Panc1 (cell line): ENCODE measurements at regions not wholly inside any gene's neighbourhood (a gene's known extent, or its start where the extent isn't known, plus 50 kb on each side); places are given as distances from the start of the nearest gene placed in this dataset.
A peak's percentile ranks its signal among the peaks of the same experiment; 100 is the strongest.

ENCODE experiments used
- ATAC-seq: fragments of 200-7000 bp; cut with Tn5 transposase; 2 replicates; pipeline ENCODE4 v1.9.1; 2020; ENCODE audit warnings: mild to moderate bottlenecking, moderate library complexity
- BruUV-seq: library from RNA; stranded (reverse); fragments of 400-500 nt; replicated peaks from 2 replicates; lab custom pipeline; 2021; lab: Mats Ljungman, UMichigan
- CTCF ChIA-PET: fragments of 300-600 bp; sonication (Branson Sonifier 250); formaldehyde crosslinking; loops from one replicate; lab custom pipeline; 2022; ENCODE audit warnings: antibody characterized with exemption; lab: Charles Lee
- POLR2A ChIA-PET: fragments of 300-600 bp; sonication (Branson Sonifier 250); formaldehyde crosslinking; loops from one replicate; lab custom pipeline; 2022; ENCODE audit warnings: antibody characterized with exemption; lab: Charles Lee
- DNase-seq: peaks from one replicate; pipeline ENCODE4 v3.0.0-alpha.2; 2010; ENCODE audit warnings: low read depth, low spot score
- H3K27ac ChIP-seq: 2 replicates; pipeline ENCODE4 v1.5.1; 2011; ENCODE audit warnings: mild to moderate bottlenecking, low read length, inconsistent platforms
- H3K27me3 ChIP-seq: fragments of 200-500 bp; sonication (Bioruptor generic); 2 replicates; pipeline ENCODE4 v1.6.0; 2014; ENCODE audit warnings: low read length, inconsistent platforms; ENCODE audit not compliant: control insufficient read depth, insufficient read depth
- H3K36me3 ChIP-seq: fragments of 200-500 bp; sonication (Bioruptor generic); 2 replicates; pipeline ENCODE4 v1.5.1; 2014; ENCODE audit warnings: inconsistent platforms, mild to moderate bottlenecking, low read length, moderate library complexity; ENCODE audit not compliant: control insufficient read depth, insufficient read depth
- H3K4me1 ChIP-seq: 2 replicates; pipeline ENCODE4 v1.5.1; 2011; ENCODE audit warnings: inconsistent platforms, mild to moderate bottlenecking, low read length, moderate library complexity; ENCODE audit not compliant: control insufficient read depth, insufficient read depth
- H3K4me3 ChIP-seq, 2 experiments: 2 replicates each; pipeline ENCODE4 v1.5.1; 2011 to 2012; ENCODE audit warnings: low read depth in 2 of 2, low read length in 2 of 2, mild to moderate bottlenecking in 2 of 2, inconsistent platforms in 1 of 2, moderate library complexity in 1 of 2
- H3K9me3 ChIP-seq: fragments of 200-500 bp; sonication (Bioruptor generic); 2 replicates; pipeline ENCODE4 v1.5.1; 2014; ENCODE audit warnings: low read depth, mild to moderate bottlenecking, inconsistent platforms, low read length, moderate library complexity; ENCODE audit not compliant: control insufficient read depth, insufficient read depth
- CTCF ChIP-seq: fragments of 450-650 bp; IDR thresholded peaks from 2 replicates; pipeline ENCODE4 v1.5.1; 2017; ENCODE audit warnings: mild to moderate bottlenecking
- POLR2AphosphoS5 ChIP-seq: IDR thresholded peaks from 2 replicates; pipeline ENCODE4 v1.6.1; 2012; ENCODE audit warnings: mild to moderate bottlenecking, low read depth, low read length, moderate library complexity
- REST ChIP-seq, 2 experiments: IDR thresholded peaks; 2 replicates each; pipeline ENCODE4 v1.6.1; 2011 to 2012; ENCODE audit warnings: low read depth in 2 of 2, control low read depth in 1 of 2, low read length in 1 of 2, mild to moderate bottlenecking in 1 of 2, moderate library complexity in 1 of 2; ENCODE audit not compliant: insufficient read depth in 1 of 2
- SIN3A ChIP-seq: IDR thresholded peaks from 2 replicates; pipeline ENCODE4 v1.6.1; 2012; ENCODE audit warnings: low read depth, mild to moderate bottlenecking, low read length, moderate library complexity, borderline replicate concordance; ENCODE audit not compliant: insufficient read depth
- TCF7L2 ChIP-seq: IDR thresholded peaks from 2 replicates; pipeline ENCODE4 v1.6.1; 2011; ENCODE audit warnings: mild to moderate bottlenecking, low read depth, low read length, inconsistent platforms
- in situ Hi-C: cut with HindIII; loops from 2 replicates; pipeline ENCODE4 v1.10.0; 2016; ENCODE audit warnings: low sequenced_read_pairs, low pct_unique_long_range_greater_than_20kb
- intact Hi-C: fragments of 100-400 bp; cut with micrococcal nuclease; formaldehyde crosslinking; loops from one replicate; pipeline ENCODE4 v1.10.0; 2022; ENCODE audit not compliant: unreplicated experiment

GRCh38 chr20:1813674-1814635 is 81.3 kb upstream of the SIRPA start:
- H3K4me1 ChIP-seq = no peaks in the 10 kb centered on the region
- no peaks in the 10 kb centered on the region for H3K9me3 ChIP-seq
- CTCF ChIA-PET = no interaction called here
- no peak overlapping the region for H3K4me3 ChIP-seq
- intact Hi-C loops = no loop called here
- no peak overlapping the region for H3K27ac ChIP-seq
- H3K36me3 ChIP-seq = no peaks in the 10 kb centered on the region
- H3K27me3 ChIP-seq = no peaks in the 10 kb centered on the region
- no peak for DNase-seq
- TF ChIP-seq TCF7L2 = no peak
- in situ Hi-C loops = no loop called here
- ATAC-seq = no peak
- POLR2A ChIA-PET = no interaction called here
- BruUV-seq = no TSS peak

GRCh38 chr20:1813101-1813529 is 82.1 kb upstream of the SIRPA start:
- POLR2A ChIA-PET = no interaction called here
- 0 out of 2 replicates have a peak, but pooled peaks have one; percentile 15 for ATAC-seq
- H3K9me3 ChIP-seq = no peaks in the 10 kb centered on the region

GRCh38 chr20:1811621-1812498 is 83.3 kb upstream of the SIRPA start:
- H3K27ac ChIP-seq = no peak overlapping the region
- no peaks in the 10 kb centered on the region for H3K36me3 ChIP-seq
- TF ChIP-seq CTCF = no peak
- TF ChIP-seq TCF7L2 = no peak
- no peak for TF ChIP-seq SIN3A
- no peak for TF ChIP-seq POLR2AphosphoS5
- no peak for TF ChIP-seq REST (IDR thresholded peaks at IDR 0.05; ENCODE audit: insufficient read depth in 1 of 2, low read depth in 2 of 2, low read length in 1 of 2)
- no peaks in the 10 kb centered on the region for H3K27me3 ChIP-seq
- in situ Hi-C loops (no loop called here), intact Hi-C loops (no loop called here)
- CTCF ChIA-PET = interaction anchor here (0.6 to 1.6 kb wide), 3 partner anchors 10 to 35 kb away, joined by 3 to 4 read pairs (median 4); no protein-coding TSS in a partner anchor
- no peaks in the 10 kb centered on the region for H3K4me1 ChIP-seq
- H3K4me3 ChIP-seq = no peak overlapping the region
- DNase-seq (no peak), ATAC-seq (no peak)
- H3K9me3 ChIP-seq = no peaks in the 10 kb centered on the region
- POLR2A ChIA-PET = no interaction called here
- BruUV-seq = no TSS peak

More at GRCh38 chr20:1813101-1813529, 82.1 kb upstream of the SIRPA start:
- no TSS peak for BruUV-seq
- intact Hi-C loops (no loop called here), in situ Hi-C loops (no loop called here)
- DNase-seq = no peak
- Histone ChIP-seq H3K27me3 (no peaks in the 10 kb centered on the region), H3K36me3 (no peaks in the 10 kb centered on the region), H3K4me3 (no peak overlapping the region), H3K27ac (no peak overlapping the region), H3K4me1 (no peaks in the 10 kb centered on the region)
- CTCF ChIA-PET = no interaction called here
- TF ChIP-seq SIN3A (no peak), CTCF (no peak)
